GM21390 (cell line): ENCODE measurements at regions not wholly inside any gene's neighbourhood (a gene's known extent, or its start where the extent isn't known, plus 50 kb on each side); places are given as distances from the start of the nearest gene placed in this dataset.

Experiments used
- ATAC-seq: cut with Tn5 transposase; IDR thresholded peaks from one replicate; pipeline ENCODE4 v1.9.1; 2021; ENCODE audit not compliant: unreplicated experiment

GRCh38 chr3:64319391-64319790 lies 94.1 kb upstream of the PRICKLE2 start:
- no peak for ATAC-seq

GRCh38 chr3:64318668-64319271 lies 93.5 kb upstream of the PRICKLE2 start:
- ATAC-seq: no peak

DNA sequence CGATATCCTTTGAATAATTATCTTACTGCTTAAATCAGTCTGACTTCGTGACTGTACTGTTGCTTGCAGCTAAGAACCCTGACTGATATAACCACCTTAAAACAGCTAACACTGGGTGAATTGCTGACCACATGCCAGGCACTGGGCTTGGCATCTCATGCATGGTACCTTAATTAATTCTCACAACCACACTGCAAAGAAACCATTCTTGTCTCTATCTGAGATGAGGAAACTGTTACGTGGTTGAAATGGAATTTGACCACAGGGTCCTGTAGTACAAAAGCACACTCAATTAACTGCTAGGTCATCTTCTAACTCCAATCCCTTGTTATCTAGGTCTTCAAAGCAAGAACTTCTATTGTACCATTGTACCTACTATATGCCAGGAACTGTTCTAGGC lies 92.7 kb upstream of the PRICKLE2 start:
- no peak for ATAC-seq

DNA sequence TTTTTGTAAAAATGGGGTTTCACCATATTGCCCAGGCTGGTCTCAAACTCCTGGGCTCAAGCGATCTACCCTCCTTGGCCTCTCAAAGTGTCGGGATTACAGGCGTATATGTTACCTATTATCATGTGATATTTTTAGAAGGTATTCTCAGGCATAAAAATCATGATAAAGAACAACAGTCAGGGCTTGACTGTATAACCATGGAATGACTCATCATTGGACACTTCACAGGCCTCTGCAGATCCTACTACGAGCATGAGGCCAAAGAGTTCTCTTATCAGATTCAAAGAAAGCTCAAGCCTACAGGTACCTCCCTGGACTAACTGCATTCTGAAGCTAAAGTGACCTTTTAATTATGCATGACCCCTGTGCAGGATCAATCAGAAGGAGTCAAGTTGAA lies 91.7 kb upstream of the PRICKLE2 start:
- no peak for ATAC-seq

DNA sequence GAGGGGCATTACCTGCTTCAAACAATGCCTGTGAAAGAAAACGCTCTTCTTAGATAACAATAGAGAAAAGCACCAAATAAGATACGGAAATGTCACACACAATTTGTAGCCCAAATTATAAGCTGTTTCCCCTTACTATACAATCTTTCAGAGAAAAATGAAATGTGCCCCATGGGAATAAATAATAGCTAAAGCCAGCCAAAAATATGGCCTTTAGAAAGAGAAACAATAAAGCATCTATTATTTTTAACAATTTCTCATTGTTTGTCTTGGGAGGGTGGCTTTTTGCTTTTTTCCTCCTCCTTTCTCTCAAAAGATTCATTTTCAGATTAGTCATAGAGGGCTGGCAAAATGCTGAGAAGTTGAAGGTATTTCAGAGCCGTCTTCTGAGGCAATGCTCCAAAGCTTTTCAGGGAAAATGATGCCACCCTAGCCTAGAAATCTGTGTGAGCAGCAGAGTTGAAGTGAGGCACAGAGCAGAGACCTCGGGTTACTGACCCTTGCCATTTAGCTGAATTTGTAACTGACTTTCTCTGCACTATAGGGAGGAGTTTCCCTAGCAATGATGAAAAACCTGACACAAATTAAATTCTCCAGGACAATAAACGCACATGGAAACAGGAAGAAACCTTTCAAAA lies 86.3 kb upstream of the PRICKLE2 start:
- no peak for ATAC-seq

GRCh38 chr3:64308931-64309330 lies 83.7 kb upstream of the PRICKLE2 start:
- no peak for ATAC-seq

DNA sequence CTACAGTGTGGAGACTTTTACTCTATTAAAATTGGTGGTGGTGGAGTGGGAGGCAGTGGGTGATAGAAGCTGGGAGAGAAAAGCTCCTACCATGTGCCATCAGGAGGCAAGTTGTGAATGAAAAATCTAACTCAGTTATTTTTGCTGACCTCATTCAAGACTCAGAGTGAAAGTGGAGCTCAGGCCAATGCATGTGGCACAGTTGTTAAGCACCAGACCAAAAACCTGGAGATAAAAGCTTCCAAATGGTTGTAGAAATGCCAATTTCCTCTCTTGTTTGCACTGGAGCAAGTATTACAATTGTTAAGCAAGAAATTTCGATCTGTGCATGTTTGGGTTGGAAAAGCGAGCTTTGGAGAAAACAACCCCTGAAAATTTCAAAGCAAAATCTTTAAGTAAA lies 81.5 kb upstream of the PRICKLE2 start:
- no peak for ATAC-seq

DNA sequence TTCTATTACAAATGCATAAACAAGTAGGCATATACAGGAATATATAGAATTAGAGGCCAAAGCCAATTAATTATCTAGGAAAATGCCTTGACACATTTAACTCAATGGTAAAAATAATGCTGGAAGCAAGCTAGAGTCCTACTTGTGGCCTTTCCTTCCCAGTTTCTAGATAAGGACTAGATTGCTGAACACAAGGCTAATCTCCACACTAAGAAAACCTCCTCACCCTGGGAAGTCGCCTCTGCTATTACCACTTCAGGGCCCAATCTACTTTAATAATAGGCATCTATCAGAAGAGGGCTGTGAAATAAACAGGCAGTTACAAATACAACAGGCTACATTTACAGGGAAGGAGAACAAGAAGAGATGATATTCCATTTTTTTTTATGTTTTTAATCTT lies 80.5 kb upstream of the PRICKLE2 start:
- no peak for ATAC-seq

GRCh38 chr3:64304828-64305410 lies 79.7 kb upstream of the PRICKLE2 start:
- ATAC-seq: no peak

- ATAC-seq: no peak
Observed at GRCh38 chr3:64303881-64304280, 78.6 kb upstream of the PRICKLE2 start.

DNA sequence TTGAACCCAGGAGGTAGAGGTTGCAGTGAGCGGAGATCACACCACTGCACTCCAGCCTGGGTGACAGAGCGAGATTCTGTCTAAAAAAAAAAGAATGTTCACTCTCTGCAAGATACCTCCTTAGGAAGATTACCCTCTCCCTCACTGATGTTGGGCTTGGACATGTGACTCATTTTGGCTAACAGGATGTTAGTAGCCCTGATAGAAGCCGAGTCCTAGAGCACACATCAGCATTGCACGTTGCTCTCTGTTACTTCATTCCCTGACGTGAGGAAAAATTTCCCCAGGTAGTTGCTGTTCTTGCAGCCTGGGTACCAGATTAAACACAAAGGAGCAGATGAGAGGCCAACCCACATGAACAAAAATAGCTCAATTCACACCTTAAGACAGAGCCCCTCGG lies 78.1 kb upstream of the PRICKLE2 start:
- ATAC-seq: no peak

- ATAC-seq: no peak
Observed at GRCh38 chr3:64301476-64301875, 76.2 kb upstream of the PRICKLE2 start.

DNA sequence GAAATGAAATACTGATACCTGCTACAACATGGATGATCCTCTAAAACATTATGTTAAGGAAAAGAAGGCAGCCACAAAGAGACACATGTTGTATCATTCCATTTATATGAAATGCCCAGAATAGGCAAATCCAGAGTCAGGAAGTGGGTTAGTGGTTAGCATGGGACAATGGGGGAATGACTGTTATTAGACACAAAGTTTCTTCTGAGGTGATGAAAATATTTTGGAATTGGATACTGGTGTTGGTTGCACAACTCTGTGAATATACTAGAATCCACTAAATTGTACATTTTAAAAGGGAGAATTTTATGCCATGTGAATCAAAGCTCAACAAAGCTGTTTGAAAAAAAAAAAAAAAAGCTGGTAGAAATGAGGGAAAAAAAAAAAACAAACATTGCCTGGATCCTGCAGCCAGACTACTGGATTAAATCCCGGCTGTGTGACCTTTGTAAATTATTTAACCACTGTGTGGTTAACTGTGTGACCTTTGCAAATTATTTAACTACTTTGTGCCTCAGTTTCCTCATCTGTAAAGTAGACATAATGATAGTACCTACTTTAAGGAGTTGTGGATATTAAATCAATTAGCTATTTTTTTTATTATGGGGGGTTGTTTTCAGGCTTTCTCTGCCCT lies 75.6 kb upstream of the PRICKLE2 start:
- no peak for ATAC-seq

GRCh38 chr3:64299206-64299605 lies 73.9 kb upstream of the PRICKLE2 start:
- no peak for ATAC-seq

GRCh38 chr3:64297563-64297962 lies 72.3 kb upstream of the PRICKLE2 start:
- ATAC-seq: no peak

- no peak for ATAC-seq
Observed at GRCh38 chr3:64295594-64295993, 70.3 kb upstream of the PRICKLE2 start.

DNA sequence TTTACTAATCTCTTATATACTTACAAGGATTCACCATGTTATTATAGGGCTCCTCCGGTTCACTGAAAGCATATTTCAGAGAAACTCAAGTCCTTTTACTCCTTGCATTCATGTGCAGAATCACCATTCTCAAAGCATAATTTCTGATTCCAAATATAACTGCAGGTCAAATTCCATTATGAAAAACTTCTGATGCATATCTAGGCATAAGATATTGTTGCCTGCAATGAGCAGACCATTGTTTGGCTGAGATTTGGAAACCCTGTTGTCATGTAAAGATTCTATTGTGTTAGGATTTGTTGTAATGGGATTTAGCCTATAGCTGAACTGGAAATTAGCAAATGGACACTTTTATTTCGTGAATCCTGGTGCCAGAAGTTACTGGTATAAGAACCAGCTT lies 69.5 kb upstream of the PRICKLE2 start:
- ATAC-seq: no peak

DNA sequence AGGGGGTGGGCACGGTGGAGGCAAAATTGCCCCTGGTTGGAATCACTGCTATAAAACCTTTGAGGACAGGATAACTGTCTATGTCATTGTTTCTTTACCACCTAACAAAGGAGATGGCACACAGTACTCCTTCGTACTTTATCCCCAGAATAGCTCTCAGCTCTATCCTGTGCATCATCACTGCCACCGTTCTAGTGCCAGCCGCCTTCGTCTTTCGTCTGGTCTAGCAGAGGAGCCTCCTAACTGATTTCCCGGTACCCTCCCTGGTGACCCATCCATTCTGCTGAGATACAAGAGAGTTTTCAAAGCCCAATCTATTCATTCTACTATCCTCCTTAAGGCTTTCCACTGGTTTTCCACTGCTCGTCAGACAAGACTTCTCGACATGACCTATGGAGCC lies 67.9 kb upstream of the PRICKLE2 start:
- no peak for ATAC-seq

DNA sequence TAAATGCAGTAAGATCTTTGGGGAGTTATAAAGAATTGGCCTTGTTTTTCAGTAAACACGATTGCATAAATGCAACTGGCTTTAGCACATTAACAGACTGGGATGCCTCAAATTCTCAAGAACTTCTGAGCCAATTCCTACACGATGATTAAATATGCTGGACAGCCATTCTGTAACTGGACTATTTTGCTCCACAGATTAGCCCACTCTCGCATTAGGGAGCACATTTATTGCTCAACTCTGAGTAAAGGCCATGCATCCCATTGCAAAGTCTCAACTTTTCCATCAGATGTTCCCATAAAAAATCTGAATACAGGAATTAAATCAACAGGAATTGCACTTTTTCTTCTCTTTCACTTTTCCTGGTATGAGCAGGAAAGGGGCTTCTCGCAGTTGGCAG lies 66.7 kb upstream of the PRICKLE2 start:
- ATAC-seq: no peak

GRCh38 chr3:64291345-64291744 lies 66.1 kb upstream of the PRICKLE2 start:
- ATAC-seq: no peak

- no peak for ATAC-seq
Observed at GRCh38 chr3:64290864-64291263, 65.6 kb upstream of the PRICKLE2 start.

- ATAC-seq: no peak
Observed at GRCh38 chr3:64290161-64290560, 64.9 kb upstream of the PRICKLE2 start.
